GM06990 (cell line): ENCODE measurements at regions not wholly inside any gene's neighbourhood (a gene's known extent, or its start where the extent isn't known, plus 50 kb on each side); places are given as distances from the start of the nearest gene placed in this dataset.

Experiments used
- DNase-seq: peaks from one replicate; pipeline ENCODE4 v3.0.0-alpha.2; 2011; ENCODE audit not compliant: insufficient read length; ENCODE audit errors: extremely low read depth
- H3K27me3 ChIP-seq: replicated peaks from 2 replicates; pipeline ENCODE4 v1.6.0; 2011; ENCODE audit warnings: low read length; ENCODE audit not compliant: control insufficient read depth, insufficient read depth
- H3K36me3 ChIP-seq: 2 replicates; pipeline ENCODE4 v1.5.1; 2011; ENCODE audit warnings: low read length; ENCODE audit not compliant: control insufficient read depth, insufficient read depth
- H3K4me3 ChIP-seq: replicated peaks from 2 replicates; pipeline ENCODE4 v1.5.1; 2011; ENCODE audit warnings: low read depth, mild to moderate bottlenecking, control low read depth, low read length
- TF ChIP-seq, protein P1 (sequence below): IDR thresholded peaks from 2 replicates; pipeline ENCODE4 v1.5.1; 2011; ENCODE audit warnings: low read length, control low read depth, mild to moderate bottlenecking, inconsistent platforms; ENCODE audit not compliant: insufficient read depth, poor library complexity, severe bottlenecking

DNA sequence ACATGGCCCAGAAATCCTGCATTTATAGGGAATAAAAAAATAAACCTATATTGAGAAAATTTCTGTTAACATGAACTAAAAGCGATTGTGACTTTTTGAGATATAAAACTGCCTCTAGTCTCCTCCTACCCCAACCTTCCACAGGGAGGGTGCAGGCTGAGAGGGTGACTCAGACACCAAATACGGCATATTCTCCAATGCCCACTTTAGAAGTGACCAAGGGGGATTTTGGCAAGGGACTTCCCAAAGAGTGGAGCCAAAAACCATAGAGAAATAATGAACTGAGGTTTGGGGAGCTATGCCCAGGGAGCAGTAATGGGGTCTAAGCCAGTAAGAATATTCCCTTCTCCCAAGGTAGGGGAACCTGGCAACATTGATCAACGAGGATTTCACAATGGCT lies 124.9 kb upstream of the ZC3H12C start:
- DNase-seq: no peak
- H3K36me3 ChIP-seq: no peaks in the 10 kb centered on the region
- TF ChIP-seq, protein P1, sequence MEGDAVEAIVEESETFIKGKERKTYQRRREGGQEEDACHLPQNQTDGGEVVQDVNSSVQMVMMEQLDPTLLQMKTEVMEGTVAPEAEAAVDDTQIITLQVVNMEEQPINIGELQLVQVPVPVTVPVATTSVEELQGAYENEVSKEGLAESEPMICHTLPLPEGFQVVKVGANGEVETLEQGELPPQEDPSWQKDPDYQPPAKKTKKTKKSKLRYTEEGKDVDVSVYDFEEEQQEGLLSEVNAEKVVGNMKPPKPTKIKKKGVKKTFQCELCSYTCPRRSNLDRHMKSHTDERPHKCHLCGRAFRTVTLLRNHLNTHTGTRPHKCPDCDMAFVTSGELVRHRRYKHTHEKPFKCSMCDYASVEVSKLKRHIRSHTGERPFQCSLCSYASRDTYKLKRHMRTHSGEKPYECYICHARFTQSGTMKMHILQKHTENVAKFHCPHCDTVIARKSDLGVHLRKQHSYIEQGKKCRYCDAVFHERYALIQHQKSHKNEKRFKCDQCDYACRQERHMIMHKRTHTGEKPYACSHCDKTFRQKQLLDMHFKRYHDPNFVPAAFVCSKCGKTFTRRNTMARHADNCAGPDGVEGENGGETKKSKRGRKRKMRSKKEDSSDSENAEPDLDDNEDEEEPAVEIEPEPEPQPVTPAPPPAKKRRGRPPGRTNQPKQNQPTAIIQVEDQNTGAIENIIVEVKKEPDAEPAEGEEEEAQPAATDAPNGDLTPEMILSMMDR: no peak
- no peak overlapping the region for H3K4me3 ChIP-seq
- no peaks in the 10 kb centered on the region for H3K27me3 ChIP-seq

DNA sequence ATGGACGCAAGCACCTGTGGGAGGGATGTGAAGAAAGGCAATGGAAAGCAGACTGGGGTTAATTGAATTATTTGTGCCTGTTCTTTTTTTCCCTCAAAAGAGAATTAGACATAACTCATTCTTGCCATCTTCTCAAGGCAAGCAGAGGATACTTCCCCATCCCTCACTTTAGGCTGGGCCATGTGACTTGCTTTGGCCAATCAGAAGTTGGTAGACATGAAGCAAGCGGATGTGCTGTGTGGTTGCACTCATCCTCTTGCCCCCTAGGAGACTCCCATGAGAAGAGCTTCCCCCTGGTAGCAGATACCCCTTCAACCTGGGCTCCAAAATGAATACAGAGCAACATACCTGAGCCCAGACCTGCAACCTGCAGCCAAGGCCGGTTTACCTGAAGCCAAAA lies 124.4 kb upstream of the ZC3H12C start:
- no peaks in the 10 kb centered on the region for H3K27me3 ChIP-seq
- TF ChIP-seq, protein P1: no peak
- no peak for DNase-seq
- H3K36me3 ChIP-seq: no peaks in the 10 kb centered on the region
- H3K4me3 ChIP-seq: no peak overlapping the region

DNA sequence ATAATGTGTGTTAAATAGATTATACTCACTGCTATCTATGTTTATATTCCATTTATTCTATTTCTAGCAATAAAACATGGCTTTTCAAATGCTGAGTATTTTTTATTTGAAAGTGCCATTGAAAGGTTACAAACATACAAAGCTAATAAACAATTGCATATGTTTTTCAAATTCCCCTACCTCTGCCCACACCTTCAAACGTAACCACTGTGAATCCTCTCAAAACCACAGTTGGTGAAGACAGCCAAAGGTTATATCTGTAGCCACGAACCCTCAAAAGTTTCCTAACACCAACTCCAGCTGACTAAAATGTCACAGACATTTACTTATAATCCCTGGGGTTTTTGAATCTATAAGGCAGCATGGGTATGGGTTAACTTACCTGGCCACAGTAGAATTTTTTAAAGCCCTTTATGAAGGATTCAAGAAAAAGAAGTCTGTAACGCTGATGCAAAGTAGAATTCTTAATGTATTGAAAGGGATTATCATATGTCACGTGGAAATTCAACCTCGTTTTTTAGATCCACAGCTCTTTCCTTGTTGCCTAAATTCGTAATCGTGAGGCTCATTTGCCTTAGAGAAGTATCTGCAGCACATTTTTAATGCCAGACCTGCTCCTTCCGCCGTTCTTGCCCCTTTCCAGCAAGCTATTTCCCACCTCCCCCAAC lies 122.5 kb upstream of the ZC3H12C start:
- peak; percentile 53 for DNase-seq

DNA sequence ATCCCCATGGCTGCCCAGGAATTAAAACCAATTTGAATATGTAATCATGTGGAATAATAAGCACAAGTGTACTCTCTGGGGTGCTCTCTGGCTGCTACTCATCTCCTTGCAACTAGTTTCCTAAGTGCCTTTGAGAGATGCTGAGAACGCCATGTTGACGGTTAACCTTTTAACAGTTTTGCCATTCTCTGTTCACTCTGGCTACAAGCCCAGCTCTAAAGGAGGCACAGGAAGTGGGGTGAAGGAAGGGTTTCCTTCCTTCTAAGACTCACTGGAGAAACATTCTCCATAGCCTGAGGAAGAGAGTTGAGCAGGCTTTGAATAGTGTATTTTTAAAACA lies 122.0 kb upstream of the ZC3H12C start:
- TF ChIP-seq, protein P1: no peak
- no peak for DNase-seq
- Histone ChIP-seq H3K36me3 (no peaks in the 10 kb centered on the region), H3K4me3 (no peak overlapping the region), H3K27me3 (no peaks in the 10 kb centered on the region)

More for the DNA sequence above, 122.5 kb upstream of the ZC3H12C start:
- H3K4me3 ChIP-seq: no peak overlapping the region
- H3K27me3 ChIP-seq: no peaks in the 10 kb centered on the region
- TF ChIP-seq, protein P1: no peak
- H3K36me3 ChIP-seq: no peaks in the 10 kb centered on the region

DNA sequence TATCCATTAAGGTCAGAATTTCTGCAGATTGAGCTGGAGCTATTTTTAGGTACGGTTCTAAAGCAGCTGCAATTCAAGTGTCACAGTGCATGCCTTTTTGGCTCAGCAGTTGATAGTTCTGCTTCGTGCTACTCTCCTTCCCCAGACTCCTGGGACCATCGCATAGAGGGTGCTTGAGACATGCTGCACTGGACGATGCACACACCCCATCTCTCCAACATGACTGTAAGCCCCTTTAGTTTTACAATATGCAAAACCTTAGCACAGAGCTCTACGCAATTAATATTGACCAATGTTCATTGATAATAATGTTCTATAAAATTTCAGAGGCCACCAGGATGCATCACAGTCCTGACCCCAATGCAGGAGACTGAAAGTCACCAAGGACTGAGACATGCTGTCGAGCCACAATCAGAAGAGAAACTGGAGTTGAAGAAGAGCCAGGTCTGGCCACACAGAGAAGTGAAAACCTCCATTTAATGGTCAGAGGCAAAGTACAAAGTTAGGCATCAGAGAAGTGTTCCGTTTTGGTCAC lies 120.9 kb upstream of the ZC3H12C start:
- Histone ChIP-seq H3K27me3 (no peaks in the 10 kb centered on the region), H3K4me3 (no peak overlapping the region), H3K36me3 (no peaks in the 10 kb centered on the region)
- no peak for DNase-seq
- TF ChIP-seq, protein P1: no peak
